CD4-positive, alpha-beta T cell treated with Interleukin-17A for 1 hour (primary cell): ENCODE measurements at regions not wholly inside any gene's neighbourhood (a gene's known extent, or its start where the extent isn't known, plus 50 kb on each side); places are given as distances from the start of the nearest gene placed in this dataset.

Source experiments
- DNase-seq: peaks from one replicate; pipeline ENCODE4 v3.0.0-alpha.2; 2020

DNA sequence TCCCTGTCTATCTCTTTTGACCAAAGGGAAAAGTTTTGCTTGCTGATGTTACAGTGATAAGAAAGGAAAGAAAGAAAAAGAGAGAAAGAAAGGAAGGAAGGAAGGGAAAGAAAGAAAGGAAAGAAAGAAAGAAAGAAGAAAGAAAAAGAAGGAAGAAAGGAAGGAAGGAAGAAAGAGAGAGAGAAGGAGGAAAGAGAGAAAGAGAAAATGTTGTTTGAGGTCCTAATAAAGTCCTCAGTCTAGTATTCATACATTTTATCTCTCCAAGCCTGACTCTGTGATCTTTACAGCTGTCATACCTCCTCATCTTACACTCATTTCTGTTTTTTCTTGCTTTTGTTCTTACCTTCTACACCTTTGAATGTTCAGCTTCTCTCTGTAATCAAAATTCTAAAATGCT, 111.4 kb upstream of the MBNL1 start:
- no peak for DNase-seq

DNA sequence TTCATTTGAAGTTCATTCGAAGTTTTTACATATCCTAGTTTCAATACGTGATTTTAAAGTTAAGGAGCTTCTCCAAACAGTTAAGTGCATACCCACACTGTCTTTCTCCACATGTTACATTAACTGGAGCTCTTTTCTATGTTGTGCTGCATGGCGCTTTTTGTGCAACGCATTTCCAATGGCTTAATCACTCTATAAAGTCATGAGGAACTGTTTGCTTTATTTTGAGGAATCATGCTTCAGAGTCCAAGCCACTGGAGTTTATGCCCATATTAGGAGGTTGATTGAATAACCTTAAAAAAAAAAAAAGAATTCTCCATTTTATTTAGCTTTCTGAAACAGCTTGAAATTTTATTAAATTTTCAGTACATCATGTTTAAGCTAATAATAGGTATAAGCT, 109.4 kb upstream of the MBNL1 start:
- DNase-seq, result no peak

GRCh38 chr3:152160350-152161011, 108.2 kb upstream of the MBNL1 start:
- no peak for DNase-seq

GRCh38 chr3:152172460-152172859, 96.3 kb upstream of the MBNL1 start:
- no peak for DNase-seq

GRCh38 chr3:152173627-152174026, 95.1 kb upstream of the MBNL1 start:
- DNase-seq, result no peak

DNA sequence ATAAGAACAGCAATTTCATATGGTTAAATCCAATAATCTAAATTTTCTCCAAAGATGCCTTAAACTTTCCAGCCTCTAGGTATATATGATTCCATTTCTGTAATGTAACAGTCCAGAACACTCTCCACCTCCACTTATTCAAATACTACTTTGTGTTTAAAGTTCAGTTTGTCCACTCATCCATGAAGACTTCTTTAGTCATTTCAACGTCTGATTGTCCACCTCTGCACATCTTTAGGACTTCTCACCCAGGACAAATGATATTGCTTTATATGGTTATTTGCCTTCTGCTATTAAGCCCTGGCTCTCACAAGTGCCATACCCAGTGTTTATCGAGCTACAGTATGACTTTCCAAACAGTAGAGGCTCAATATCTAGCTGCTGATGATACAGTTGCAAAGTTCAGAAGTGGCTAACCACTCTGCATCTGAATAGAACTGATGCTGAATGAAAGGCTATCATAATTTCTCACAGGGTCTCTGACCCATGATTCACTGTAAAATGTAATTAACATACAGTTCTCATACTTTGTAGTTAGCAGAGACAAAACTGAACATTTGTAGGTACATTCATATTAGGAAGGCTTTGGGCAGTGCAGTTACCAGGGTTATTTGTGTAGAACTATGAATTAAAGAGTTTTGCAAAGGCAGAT, 93.7 kb upstream of the MBNL1 start:
- no peak for DNase-seq

- DNase-seq, result no peak
Observed at GRCh38 chr3:152175528-152175889, 93.2 kb upstream of the MBNL1 start.

DNA sequence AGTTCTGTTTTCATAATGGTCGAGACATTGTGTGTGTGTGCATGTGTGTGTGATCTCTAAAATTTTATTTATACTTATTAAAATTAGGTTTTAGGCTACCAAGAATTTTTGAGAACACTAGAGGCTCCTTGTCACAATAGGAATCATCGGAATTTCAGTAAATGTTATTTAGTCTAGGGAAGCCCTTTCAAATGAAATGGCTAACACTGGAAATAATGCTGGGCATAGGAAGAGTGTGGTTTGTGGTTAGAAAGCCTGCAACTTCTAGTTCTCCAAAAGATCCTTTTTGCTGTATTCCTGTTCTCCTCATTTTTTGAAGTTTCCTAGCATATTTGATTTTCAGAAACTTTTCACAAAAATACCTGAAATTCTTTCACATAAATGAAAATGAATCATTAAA, 92.5 kb upstream of the MBNL1 start:
- no peak for DNase-seq

DNA sequence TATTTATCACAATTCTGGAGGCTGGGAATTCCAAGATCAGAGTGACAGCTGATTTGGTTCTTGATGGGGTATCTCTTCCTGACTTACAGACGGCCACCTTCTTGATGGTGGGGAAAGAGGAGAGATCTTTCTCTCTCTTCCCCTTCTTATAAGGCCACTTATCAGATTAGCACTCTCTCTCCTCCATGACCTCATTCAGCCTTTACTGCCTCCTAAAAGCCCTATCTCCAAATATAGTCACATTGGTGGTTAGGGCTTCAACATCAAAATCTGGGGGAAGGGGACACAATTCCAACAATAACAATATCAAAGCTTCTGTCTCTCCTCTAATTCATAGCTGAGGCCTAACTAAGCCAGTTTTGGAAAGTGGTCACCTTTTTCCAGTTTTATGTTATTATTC, 91.7 kb upstream of the MBNL1 start:
- no peak for DNase-seq

DNA sequence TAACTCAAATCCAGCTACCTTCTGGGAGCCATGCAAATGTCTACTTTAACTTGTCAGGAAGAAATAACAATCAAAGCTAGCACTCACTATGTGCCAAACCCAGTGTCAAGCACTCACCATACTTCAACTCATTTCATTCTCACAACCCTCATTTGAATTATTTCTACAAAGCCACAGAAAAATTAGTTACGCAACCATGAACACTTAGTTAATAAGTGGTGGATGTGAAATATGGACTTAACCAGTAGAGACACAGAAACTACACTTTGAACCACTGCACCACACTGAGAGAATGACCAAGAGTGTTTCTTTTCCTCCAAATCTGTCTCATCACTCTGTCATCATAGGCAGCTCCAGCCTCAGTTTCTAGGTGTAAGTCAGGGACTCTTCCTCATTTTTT, 91.0 kb upstream of the MBNL1 start:
- no peak for DNase-seq

- peak; percentile 72 for DNase-seq
Observed at GRCh38 chr3:152183473-152183872, 85.3 kb upstream of the MBNL1 start.

GRCh38 chr3:152184971-152185686, 83.6 kb upstream of the MBNL1 start:
- DNase-seq, result no peak

DNA sequence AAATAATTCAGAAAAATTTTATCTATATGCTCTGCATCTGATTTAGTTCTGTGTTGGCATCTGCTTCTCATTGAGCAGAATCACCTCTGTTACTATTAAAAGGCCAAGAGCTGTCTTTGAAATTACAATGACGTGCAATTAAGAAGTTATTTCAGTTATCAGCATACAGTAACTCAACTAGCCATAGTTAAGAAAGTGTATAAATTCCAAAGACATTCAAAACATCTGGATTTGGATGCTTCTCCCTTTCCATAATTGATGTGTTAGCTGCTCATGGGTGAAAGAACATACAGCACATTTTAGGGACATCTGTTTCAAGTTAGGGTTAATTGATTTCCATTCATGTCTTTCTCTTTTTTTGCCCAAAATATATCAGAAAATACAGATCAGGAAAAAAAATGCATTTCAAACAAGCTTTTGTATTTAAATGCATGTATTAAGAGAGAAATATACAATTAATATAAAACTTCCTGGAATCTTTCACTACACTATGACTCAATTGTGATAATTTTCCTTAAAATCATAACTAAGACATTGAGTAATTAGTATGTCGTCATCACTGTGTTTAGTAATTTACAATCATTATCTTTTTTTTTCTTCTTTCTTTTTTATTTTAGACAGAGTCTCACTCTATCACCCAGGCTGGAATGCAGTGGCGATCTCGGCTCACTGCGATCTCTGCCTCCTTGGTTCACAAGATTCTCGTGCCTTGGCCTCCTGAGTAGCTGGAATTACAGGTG, 82.7 kb upstream of the MBNL1 start:
- DNase-seq, result no peak

GRCh38 chr3:152190636-152191183, 78.0 kb upstream of the MBNL1 start:
- no peak for DNase-seq

GRCh38 chr3:152192050-152192449, 76.7 kb upstream of the MBNL1 start:
- DNase-seq, result peak; percentile 38

GRCh38 chr3:152192936-152193672, 75.6 kb upstream of the MBNL1 start:
- DNase-seq, result no peak

- DNase-seq, result peak; percentile 79
Observed at GRCh38 chr3:152193673-152194267, 75.0 kb upstream of the MBNL1 start.

- DNase-seq, result no peak
Observed at GRCh38 chr3:152195206-152195605, 73.5 kb upstream of the MBNL1 start.

GRCh38 chr3:152196782-152197181, 71.9 kb upstream of the MBNL1 start:
- DNase-seq, result peak; percentile 53

- DNase-seq, result no peak
Observed at GRCh38 chr3:152197451-152197850, 71.3 kb upstream of the MBNL1 start.

- DNase-seq, result peak; percentile 63
Observed at GRCh38 chr3:152197937-152198336, 70.8 kb upstream of the MBNL1 start.

GRCh38 chr3:152198665-152199064, 70.1 kb upstream of the MBNL1 start:
- DNase-seq, result no peak
